Activated CD4-positive, alpha-beta memory T cell treated with anti-CD3 and anti-CD28 coated beads, Interleukin-2, amount 10 ng/mL, durations not matched to agents 7 days and 5 days (primary cell): ENCODE measurements at regions not wholly inside any gene's neighbourhood (a gene's known extent, or its start where the extent isn't known, plus 50 kb on each side); places are given as distances from the start of the nearest gene placed in this dataset.
"Not testable (repeated sequence)": the region's sequence is repeated elsewhere in the genome, so short reads cannot be mapped to it uniquely, and the experiment has no call there.

ENCODE experiments used
- CTCF ChIA-PET: fragments of 350-600 bp; sonication (Branson Sonifier 250); formaldehyde crosslinking; loops from one replicate; lab custom pipeline; 2021; ENCODE audit warnings: antibody characterized with exemption, inconsistent platforms; lab: Charles Lee
- POLR2A ChIA-PET: fragments of 350-600 bp; sonication (Branson Sonifier 250); formaldehyde crosslinking; loops from one replicate; lab custom pipeline; 2021; ENCODE audit warnings: antibody characterized with exemption; lab: Charles Lee
- DNase-seq: peaks from one replicate; pipeline ENCODE4 v3.0.0-alpha.2; 2020
- H3K27ac Mint-ChIP-seq: one replicate; pipeline ENCODE4 v1.8.0; 2021; ENCODE audit warnings: mild to moderate bottlenecking, mixed read lengths
- H3K27me3 Mint-ChIP-seq: one replicate; pipeline ENCODE4 v1.8.0; 2021; ENCODE audit warnings: mixed read lengths
- H3K36me3 Mint-ChIP-seq: one replicate; pipeline ENCODE4 v1.8.0; 2021; ENCODE audit warnings: low read depth, mixed read lengths
- H3K4me1 Mint-ChIP-seq: one replicate; pipeline ENCODE4 v1.8.0; 2021; ENCODE audit warnings: mixed read lengths
- H3K4me3 Mint-ChIP-seq: one replicate; pipeline ENCODE4 v1.8.0; 2021; ENCODE audit warnings: mild to moderate bottlenecking, mixed read lengths
- H3K9me3 Mint-ChIP-seq: one replicate; pipeline ENCODE4 v1.8.0; 2021; ENCODE audit warnings: mixed read lengths

GRCh38 chr3:35924070-35924469 lies 284.7 kb downstream of the ARPP21 start:
- H3K9me3 Mint-ChIP-seq, DNase-seq, H3K36me3 Mint-ChIP-seq, H3K27ac Mint-ChIP-seq, H3K4me3 Mint-ChIP-seq, H3K27me3 Mint-ChIP-seq, H3K4me1 Mint-ChIP-seq, POLR2A ChIA-PET: not testable (repeated sequence)
- CTCF ChIA-PET: interaction anchor here (1.1 kb wide), 1 partner anchor 15 kb away, joined by 3 read pairs; no protein-coding TSS in a partner anchor

GRCh38 chr3:35927441-35927840 lies 288.1 kb downstream of the ARPP21 start:
- no peak for DNase-seq
- POLR2A ChIA-PET: no interaction called here
- H3K27me3 Mint-ChIP-seq: no peaks in the 10 kb centered on the region
- H3K27ac Mint-ChIP-seq: no peak overlapping the region
- H3K4me1 Mint-ChIP-seq: no peaks in the 10 kb centered on the region
- no peaks in the 10 kb centered on the region for H3K9me3 Mint-ChIP-seq
- H3K4me3 Mint-ChIP-seq: no peak overlapping the region
- no peaks in the 10 kb centered on the region for H3K36me3 Mint-ChIP-seq
- CTCF ChIA-PET: no interaction called here

- H3K4me3 Mint-ChIP-seq: no peak overlapping the region
- no peaks in the 10 kb centered on the region for H3K36me3 Mint-ChIP-seq
- ChIA-PET POLR2A (no interaction called here), CTCF (no interaction called here)
- no peak overlapping the region for H3K27ac Mint-ChIP-seq
- H3K9me3 Mint-ChIP-seq: no peaks in the 10 kb centered on the region
- no peak for DNase-seq
- H3K4me1 Mint-ChIP-seq: no peaks in the 10 kb centered on the region
- H3K27me3 Mint-ChIP-seq: no peaks in the 10 kb centered on the region
Observed at GRCh38 chr3:35929158-35929557, 289.8 kb downstream of the ARPP21 start.

- Mint-ChIP-seq H3K27me3 (no peaks in the 10 kb centered on the region), H3K27ac (no peak overlapping the region), H3K9me3 (no peaks in the 10 kb centered on the region), H3K4me1 (no peaks in the 10 kb centered on the region), H3K36me3 (no peaks in the 10 kb centered on the region), H3K4me3 (no peak overlapping the region)
- ChIA-PET CTCF (no interaction called here), POLR2A (interaction anchor here (0.7 kb wide), 1 partner anchor 625 kb away, joined by 3 read pairs; no protein-coding TSS in a partner anchor)
- no peak for DNase-seq
Observed at GRCh38 chr3:35931867-35932266, 292.5 kb downstream of the ARPP21 start.

- POLR2A ChIA-PET: no interaction called here
- no peak overlapping the region for H3K27ac Mint-ChIP-seq
- H3K36me3 Mint-ChIP-seq: no peaks in the 10 kb centered on the region
- H3K9me3 Mint-ChIP-seq: no peaks in the 10 kb centered on the region
- no peaks in the 10 kb centered on the region for H3K27me3 Mint-ChIP-seq
- CTCF ChIA-PET: no interaction called here
- H3K4me1 Mint-ChIP-seq: no peaks in the 10 kb centered on the region
- no peak overlapping the region for H3K4me3 Mint-ChIP-seq
- no peak for DNase-seq
Observed at GRCh38 chr3:35932995-35933394, 293.7 kb downstream of the ARPP21 start.

GRCh38 chr3:35936571-35936970 lies 297.2 kb downstream of the ARPP21 start:
- H3K4me1 Mint-ChIP-seq: no peaks in the 10 kb centered on the region
- ChIA-PET POLR2A (no interaction called here), CTCF (no interaction called here)
- H3K4me3 Mint-ChIP-seq: no peak overlapping the region
- no peak for DNase-seq
- H3K36me3 Mint-ChIP-seq: no peaks in the 10 kb centered on the region
- H3K27ac Mint-ChIP-seq: no peak overlapping the region
- H3K27me3 Mint-ChIP-seq: no peaks in the 10 kb centered on the region
- no peaks in the 10 kb centered on the region for H3K9me3 Mint-ChIP-seq

GRCh38 chr3:35944926-35945710 lies 305.8 kb downstream of the ARPP21 start:
- H3K36me3 Mint-ChIP-seq: no peaks in the 10 kb centered on the region
- ChIA-PET CTCF (interaction anchor here (0.6 kb wide), 1 partner anchor 306 kb away, joined by 3 read pairs; no protein-coding TSS in a partner anchor), POLR2A (no interaction called here)
- H3K27me3 Mint-ChIP-seq: no peaks in the 10 kb centered on the region
- no peaks in the 10 kb centered on the region for H3K4me1 Mint-ChIP-seq
- DNase-seq: no peak
- H3K27ac Mint-ChIP-seq: no peak overlapping the region
- H3K9me3 Mint-ChIP-seq: no peaks in the 10 kb centered on the region
- H3K4me3 Mint-ChIP-seq: no peak overlapping the region

- Mint-ChIP-seq H3K4me3 (no peak overlapping the region), H3K27me3 (no peaks in the 10 kb centered on the region)
Observed at GRCh38 chr3:35946121-35946853, 307.0 kb downstream of the ARPP21 start.

GRCh38 chr3:35946854-35947515 lies 307.7 kb downstream of the ARPP21 start:
- ChIA-PET POLR2A (no interaction called here), CTCF (no interaction called here)
- Mint-ChIP-seq H3K36me3 (no peaks in the 10 kb centered on the region), H3K9me3 (no peaks in the 10 kb centered on the region), H3K27me3 (no peaks in the 10 kb centered on the region), H3K4me1 (no peaks in the 10 kb centered on the region), H3K27ac (no peak overlapping the region), H3K4me3 (no peak overlapping the region)
- DNase-seq: no peak

More at GRCh38 chr3:35946121-35946853, 307.0 kb downstream of the ARPP21 start:
- Mint-ChIP-seq H3K27ac (no peak overlapping the region), H3K9me3 (no peaks in the 10 kb centered on the region), H3K4me1 (no peaks in the 10 kb centered on the region), H3K36me3 (no peaks in the 10 kb centered on the region)
- CTCF ChIA-PET: no interaction called here
- POLR2A ChIA-PET: no interaction called here
- DNase-seq: no peak

- Mint-ChIP-seq H3K27me3 (no peaks in the 10 kb centered on the region), H3K9me3 (no peaks in the 10 kb centered on the region), H3K27ac (no peak overlapping the region), H3K4me1 (no peaks in the 10 kb centered on the region), H3K4me3 (no peak overlapping the region), H3K36me3 (no peaks in the 10 kb centered on the region)
- DNase-seq: no peak
- CTCF ChIA-PET: no interaction called here
- POLR2A ChIA-PET: no interaction called here
Observed at GRCh38 chr3:35950021-35950420, 310.7 kb downstream of the ARPP21 start.

GRCh38 chr3:35954413-35954812 lies 315.1 kb downstream of the ARPP21 start:
- ChIA-PET CTCF (interaction anchor here (0.6 kb wide), 1 partner anchor 911 kb away, joined by 3 read pairs; no protein-coding TSS in a partner anchor), POLR2A (no interaction called here)
- no peak for DNase-seq
- Mint-ChIP-seq H3K27me3 (no peaks in the 10 kb centered on the region), H3K36me3 (no peaks in the 10 kb centered on the region), H3K4me3 (no peak overlapping the region), H3K27ac (no peak overlapping the region), H3K9me3 (no peaks in the 10 kb centered on the region), H3K4me1 (no peaks in the 10 kb centered on the region)

GRCh38 chr3:35965908-35966307 lies 326.6 kb downstream of the ARPP21 start:
- no peaks in the 10 kb centered on the region for H3K9me3 Mint-ChIP-seq

More at GRCh38 chr3:35965908-35966307, 326.6 kb downstream of the ARPP21 start:
- no peak overlapping the region for H3K27ac Mint-ChIP-seq
- CTCF ChIA-PET: interaction anchor here (1.9 kb wide), 1 partner anchor 735 kb away, joined by 5 read pairs; no protein-coding TSS in a partner anchor
- POLR2A ChIA-PET: no interaction called here
- H3K36me3 Mint-ChIP-seq: no peaks in the 10 kb centered on the region
- H3K4me3 Mint-ChIP-seq: no peak overlapping the region
- H3K27me3 Mint-ChIP-seq: no peaks in the 10 kb centered on the region
- DNase-seq: no peak
- H3K4me1 Mint-ChIP-seq: no peaks in the 10 kb centered on the region
